NCI-H748 (cell line): ENCODE measurements at regions not wholly inside any gene's neighbourhood (a gene's known extent, or its start where the extent isn't known, plus 50 kb on each side); places are given as distances from the start of the nearest gene placed in this dataset.
"Not testable (repeated sequence)": the region's sequence is repeated elsewhere in the genome, so short reads cannot be mapped to it uniquely, and the experiment has no call there.

Experiments used
- DNase-seq: peaks from one replicate; lab custom pipeline; 2025; ENCODE audit not compliant: unreplicated experiment; lab: John Stamatoyannopoulos, UW

DNA sequence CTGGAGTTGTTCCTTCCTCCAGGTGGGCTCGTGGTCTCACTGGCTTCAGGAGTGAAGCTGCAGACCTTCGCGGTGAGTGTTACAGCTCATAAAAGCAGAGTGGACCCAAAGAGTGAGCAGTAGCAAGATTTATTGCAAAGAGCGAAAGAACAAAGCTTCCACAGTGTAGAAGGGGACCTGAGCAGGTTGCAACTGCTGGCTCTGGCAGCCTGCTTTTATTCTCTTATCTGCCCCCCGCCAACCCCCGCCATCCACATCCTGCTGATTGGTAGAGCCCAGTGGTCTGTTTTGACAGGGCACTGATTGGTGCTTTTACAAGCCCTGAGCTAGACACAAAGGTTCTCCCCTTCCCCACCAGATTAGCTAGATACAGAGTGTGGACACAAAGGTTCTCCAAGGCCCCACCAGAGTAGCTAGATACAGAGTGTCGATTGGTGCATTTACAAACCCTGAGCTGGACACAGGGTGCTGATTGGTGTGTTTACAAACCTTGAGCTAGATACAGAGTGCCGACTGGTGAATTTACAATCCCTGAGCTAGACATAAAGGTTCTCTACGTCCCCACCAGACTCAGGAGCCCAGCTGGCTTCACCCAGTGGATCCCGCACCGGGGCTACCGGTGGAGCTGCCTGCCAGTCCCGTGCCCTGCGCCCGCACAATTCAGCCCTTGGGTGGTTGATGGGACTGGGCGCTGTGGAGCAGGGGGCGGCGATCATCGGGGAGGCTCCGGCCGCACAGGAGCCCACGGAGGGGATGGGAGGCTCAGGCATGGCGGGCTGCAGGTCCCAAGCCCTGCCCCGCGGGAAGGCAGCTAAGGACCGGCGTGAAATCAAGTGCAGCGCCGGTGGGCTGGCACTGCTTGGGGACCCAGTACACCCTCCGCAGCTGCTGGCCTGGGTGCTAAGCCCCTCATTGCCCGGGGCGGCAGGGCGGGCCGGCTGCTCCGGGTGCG is 999.5 kb upstream of the SPRY2 start:
- not testable (repeated sequence) for DNase-seq

DNA sequence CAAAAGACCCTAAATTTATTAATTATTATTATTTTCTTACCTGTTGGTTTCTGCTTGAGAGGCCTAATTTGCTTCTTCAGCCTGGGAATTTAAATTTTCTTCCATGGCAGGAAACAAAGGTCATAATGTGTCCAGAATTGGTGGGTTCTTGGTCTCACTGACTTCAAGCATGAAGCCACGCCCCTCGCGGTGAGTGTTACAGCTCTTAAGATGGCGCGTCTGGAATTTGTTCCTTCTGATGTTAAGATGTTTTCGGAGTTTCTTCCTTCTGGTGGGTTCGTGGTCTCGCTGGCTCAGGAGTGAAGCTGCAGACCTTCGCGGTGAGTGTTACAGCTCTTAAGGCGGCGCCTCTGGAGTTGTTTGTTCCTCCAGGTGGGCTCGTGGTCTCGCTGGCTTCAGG is 998.7 kb upstream of the SPRY2 start:
- not testable (repeated sequence) for DNase-seq

DNA sequence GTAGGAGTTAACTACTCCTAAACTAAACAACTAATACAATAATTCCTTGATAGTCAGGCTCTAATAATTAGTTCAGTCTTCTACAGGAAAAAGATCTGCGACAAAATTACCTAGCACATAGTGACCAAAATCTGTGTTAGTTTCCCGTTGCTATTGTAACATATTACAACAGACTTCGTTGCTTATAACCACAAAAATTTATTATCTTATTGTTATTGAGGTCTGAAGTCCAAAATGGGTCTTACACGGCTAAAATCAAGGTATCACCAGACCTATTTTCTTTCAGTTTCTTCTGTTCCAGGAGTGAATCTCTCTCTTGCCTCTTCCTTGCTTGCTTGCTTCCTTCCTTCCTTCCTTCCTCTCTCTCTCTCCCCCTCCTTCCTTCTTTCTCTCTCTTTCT is 993.6 kb upstream of the SPRY2 start:
- no peak for DNase-seq

DNA sequence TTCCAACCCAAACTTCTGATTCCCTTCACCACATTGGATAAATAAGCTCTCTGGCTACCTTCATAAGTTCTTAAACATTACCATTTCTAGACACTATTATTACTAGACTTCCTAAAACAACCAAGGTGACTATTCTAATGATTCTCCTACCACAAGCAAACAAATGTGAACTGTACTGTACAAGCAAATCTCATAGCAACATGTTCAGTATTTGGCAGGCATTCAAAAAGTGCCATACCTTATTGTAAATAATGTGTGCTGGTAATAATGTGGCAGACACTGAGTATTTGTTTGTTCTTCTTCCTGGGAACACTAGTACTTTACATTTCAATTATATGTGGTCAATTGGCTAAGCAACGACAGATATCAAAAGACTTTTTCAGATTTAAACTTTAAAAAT is 986.0 kb upstream of the SPRY2 start:
- peak; percentile 96 for DNase-seq

DNA sequence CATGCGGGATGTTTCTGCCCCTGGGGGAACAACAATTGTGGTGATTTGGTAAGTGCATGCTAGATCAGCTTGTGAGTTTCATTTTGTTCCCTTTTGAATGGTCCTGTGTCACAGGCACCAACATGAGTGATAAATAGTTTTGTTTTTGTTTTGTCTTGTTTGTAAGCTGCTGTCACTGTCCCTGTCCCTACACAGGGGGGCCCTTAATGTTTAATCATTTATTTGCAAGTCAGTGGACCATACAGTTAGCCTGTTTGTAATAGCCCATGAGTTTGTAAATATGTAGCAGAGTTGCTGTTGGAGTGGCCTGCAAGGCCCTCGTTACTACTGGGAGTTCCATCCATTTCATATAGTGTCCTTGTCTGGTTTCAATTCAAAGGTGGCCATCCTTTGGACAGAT is 979.6 kb upstream of the SPRY2 start:
- DNase-seq, result no peak

DNA sequence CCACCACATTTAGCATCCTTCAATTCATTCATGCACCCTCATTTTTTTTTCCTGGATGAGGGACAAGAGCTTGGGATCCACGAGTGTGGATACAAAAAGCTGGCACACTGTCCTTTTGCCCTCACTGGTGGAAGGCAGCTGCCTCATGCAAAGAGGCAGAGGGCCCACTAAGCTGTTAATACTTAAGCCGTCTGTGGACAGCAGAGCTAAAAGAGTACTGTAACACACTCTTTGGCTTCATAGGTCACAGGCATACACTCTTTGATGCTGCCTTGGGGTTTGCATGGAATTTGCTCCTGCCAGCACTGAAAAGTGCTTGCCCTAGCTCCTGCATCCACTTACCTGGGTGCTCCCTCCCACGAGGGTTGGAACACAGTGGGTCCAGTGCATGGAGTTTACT is 978.4 kb upstream of the SPRY2 start:
- no peak for DNase-seq

DNA sequence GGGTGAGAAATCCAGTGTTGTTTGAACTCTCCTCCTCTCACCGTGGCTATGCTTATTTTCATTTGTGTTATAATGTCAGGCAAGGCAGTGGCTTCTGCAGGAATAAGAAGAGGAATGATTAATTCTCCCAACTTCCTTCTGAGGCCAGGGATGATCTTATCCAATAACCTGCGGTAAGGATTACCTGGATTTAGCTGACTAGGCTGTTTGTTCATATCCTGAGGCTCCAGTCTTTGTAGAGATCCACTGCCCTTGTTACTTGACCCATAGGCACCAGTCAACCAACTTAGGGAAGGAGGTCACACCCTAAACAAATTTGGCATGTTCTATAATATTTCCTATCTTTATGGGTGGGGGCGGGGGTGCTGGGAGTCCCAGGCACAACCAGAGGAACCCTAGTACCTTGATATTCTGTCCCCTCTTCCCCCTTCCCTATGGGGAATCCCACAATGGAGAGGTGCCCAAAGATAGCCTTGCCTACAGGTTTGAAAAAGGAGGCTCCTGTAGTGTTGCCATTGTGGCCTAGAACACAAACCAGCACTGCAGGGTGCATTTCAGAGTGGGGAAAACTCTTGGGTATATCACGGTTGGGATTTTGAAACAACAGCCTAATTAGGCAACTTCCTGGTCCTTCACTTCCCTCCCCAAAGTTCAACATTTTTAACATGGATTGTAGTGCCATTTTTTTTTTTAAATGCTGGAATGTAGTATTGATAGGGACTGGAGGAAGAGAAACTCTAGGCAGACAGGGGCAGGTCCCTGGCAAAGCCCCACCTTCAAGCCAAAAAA is 977.5 kb upstream of the SPRY2 start:
- no peak for DNase-seq

DNA sequence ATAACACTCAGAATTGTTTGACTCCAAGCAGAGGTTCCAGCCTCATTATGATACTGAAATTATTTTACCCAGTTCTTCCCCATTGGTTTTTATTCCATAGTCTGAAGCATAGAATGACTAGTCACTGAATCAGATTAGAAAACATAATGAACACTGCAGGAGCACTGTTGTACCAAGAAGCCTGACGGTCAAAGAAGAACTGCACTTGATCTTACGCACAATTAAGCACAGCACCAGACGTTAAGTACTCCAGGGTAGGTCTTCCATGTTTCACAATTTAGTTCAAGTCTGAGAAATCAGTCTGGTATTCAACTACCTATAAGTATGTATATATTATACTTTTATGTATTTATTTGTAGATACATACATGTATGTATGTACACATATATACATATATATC is 973.5 kb upstream of the SPRY2 start:
- no peak for DNase-seq

DNA sequence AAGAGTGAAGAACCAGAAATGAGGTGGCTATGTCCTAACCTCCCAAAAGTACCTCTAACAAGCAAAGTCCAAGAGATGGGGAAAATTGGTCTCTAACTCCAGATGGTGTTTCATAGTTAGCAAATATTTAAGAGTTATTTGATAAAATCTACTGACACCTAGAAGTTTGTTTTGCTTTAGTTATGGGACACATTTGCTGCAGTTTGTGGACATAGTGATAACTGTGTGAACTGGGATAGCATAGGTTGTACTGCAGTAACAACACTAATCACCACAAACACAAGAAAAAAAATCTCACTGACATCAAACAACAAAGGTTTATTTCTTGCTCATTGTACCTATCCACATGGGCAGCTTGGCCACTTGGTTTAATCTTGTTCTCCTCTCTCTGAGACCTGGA is 965.0 kb upstream of the SPRY2 start:
- no peak for DNase-seq

DNA sequence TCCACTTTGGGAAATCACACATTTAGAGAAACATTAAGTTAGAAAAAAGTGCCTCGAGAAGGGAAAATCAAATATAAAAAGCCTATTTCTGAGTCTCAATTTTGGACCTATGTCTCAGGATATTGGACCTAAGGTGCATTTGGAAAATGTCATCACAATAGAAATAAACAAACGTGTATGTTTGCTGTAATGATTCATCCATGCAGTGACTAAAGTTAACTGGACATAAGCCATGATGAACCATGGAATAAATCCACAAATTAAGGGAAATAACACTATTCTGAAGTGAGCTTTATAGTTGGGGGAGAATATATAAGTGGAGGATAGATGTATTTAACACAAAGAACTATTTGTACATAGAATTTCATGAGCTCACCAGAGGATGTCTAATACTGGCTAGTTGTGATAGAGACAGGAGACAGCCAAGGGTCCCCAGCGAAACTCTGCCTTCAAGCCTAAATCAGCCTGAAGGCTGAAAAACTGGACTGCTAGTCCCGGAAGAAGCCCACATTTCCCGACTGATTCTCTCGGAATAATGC is 963.3 kb upstream of the SPRY2 start:
- DNase-seq, result no peak

DNA sequence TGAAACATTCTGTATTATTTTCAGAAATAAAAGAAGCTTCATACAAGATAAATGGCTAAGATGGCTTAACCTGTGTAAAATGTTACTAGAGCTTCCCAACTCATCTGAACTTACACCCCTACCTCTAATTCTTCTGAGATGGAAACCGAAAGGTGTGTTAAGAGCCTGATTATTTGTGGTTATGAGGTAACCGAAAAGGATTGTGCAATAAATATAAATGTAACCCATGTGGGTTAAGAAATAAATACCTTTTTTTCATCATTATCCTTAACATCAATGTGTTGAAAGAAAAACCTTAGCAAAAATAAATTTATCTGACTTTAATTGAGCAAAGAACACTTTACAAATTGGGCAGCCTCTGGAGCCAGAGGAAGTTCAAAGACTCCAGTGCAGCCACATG is 961.8 kb upstream of the SPRY2 start:
- no peak for DNase-seq

DNA sequence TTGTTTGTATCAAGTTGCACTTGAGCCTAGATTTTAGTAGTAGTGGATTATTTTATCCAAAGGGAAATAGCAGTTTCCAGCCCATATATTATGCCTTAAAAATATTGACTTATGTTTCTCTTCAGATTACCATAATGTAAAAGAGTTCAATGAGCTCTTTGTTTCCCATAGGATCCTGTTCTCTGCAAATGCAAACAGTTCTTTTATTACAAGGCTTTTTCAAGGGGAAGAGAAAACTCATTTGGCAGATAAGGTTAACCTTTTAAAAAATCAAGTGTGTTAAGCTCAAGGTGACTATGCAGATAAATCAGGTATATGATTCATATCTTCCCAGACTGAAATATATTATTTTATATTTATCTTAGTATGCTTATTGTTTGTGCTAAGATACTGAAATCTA is 961.2 kb upstream of the SPRY2 start:
- peak; percentile 38 for DNase-seq

DNA sequence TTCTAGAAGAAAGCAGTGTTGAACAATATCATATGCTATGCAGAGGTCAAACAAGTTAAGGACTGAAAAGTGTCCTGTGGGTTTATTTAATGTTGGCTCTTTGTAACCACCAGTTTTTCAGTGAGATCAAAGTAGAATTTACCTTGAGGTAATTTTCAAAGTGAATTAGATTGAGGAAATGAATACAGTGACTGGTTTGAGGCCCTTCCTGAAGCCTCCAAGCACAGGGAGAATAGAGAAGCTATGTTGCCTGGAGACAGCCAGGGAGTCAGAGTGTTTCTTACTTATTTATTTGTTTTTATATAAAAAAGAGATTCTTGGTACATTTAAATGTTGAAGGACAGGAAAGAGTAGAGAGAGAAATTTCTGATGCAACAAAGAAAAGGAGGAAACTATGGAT is 954.3 kb upstream of the SPRY2 start:
- DNase-seq, result no peak

DNA sequence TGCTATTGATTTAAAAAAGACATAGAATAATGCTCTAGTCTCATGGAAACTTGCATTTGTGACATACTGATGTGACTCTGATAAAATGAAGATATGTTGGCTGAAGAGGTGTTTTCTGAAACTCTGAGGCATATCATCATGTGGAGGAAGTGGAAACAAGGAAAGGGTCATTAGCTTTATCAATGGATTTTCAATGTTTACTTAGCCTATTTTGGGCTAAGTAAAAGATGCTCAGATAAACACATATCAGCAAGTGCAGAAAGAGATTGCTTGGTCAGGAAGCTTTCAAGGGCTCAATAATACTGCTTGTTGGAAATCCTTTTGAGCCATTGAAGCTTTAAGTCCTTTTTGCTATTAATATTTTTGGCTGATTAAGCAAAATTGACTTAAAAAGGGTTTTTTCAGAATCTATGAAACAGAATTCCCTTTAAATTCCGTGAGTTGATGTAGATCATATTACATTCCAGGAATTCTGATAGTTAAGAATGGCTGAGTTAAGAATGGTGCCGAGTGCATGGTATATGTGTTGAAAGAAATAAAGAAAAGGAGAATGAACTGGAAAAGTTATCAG is 952.8 kb upstream of the SPRY2 start:
- no peak for DNase-seq

DNA sequence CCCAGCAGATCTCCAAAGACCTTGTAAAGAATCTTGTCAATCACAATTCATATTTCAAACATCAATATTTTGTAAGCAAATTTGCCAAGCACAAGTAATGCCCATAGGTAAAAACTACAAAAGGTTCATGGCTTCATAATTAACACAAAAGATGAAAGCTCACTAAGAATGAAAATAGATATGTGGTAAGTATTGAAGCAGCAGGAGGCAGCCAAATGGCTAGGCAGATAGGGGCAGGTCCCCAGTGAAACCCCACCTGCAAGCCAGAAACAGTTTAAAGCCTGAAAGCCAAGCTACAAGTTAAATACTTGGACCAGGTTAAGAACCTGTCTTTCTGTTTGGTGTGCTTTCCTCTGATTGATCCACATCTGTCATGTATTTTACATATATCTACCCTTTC is 942.6 kb upstream of the SPRY2 start:
- no peak for DNase-seq

DNA sequence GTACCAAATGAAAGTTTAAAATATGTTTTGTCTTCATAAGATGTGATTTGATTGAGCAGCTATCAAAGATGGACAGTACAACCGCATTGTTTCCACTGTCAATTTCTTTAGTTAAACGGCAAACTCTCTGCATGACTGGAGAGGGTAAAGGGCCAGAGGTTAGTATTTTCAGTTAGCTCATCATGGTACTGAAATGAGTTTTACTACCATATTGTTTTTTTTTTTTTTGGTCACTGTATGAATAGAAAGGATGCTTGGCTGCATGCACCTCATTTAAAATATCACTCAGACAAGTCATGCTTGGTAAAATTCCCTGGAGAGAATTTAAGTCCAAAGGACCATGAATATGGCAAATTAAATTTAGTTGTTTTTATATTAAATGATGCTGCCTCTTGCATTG is 942.1 kb upstream of the SPRY2 start:
- DNase-seq, result no peak

DNA sequence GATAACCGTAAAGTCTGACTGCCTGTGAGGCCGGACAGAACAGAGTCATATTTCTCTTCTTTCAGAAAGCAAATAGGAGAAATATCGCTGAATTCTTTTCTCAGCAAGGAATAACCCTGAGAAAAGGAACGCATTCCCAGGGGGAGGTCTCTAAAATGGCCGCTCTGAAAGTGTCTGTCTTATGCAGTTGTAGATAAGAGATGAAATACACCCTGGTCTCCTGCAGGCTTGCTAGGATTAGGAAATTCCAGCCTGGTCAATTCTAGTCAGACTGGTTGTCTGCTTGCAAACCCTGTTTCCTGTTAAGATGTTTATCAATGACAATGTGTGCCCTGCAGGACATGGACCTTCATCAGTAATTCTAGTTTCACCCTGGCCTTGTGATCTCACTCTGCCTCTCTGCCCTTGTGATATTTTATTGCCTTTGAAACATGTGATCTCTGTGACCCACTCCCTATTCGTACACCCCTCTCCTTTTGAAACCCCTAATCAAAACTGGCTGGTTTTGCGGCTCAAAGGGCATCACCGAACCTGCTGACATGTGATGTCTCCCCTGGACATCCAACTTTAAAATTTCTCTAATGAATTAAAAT is 934.8 kb upstream of the SPRY2 start:
- peak; percentile 23 for DNase-seq

DNA sequence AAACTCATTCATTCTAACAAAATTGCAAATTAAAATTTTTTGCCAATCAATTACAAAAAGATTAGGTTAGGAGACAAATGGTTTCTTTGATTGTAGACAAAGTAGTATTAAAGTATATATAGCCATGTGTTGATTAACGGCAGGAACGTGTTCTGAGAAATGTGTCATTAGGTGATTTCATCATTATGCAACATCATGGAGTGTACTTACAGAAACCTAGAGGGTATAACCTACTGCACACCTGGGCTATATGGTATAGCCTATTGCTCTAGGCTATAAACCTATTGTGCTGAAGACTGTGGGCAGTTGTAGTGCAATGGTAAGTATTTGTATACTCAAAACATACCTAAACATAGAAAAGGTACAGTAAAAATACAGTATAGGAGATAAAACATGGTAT is 906.8 kb upstream of the SPRY2 start:
- no peak for DNase-seq

DNA sequence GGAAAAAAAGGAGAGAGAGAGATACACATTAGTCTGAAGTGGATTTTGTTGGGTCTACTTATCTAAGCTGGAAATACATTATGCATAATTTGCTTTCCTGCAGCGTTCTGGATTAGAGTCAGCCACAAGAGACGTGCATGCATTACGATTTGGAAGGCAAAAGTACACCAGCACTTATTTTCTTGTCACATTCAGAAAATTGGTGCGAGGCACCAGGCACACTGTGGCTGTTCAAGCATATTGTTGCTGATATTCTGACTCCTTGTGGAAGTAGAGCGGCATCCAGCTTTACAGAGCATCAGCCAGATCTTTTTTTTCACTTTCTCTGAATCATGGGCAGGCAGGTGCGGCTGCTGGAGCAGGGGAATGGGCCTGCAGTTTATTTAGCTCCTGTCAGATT is 905.6 kb upstream of the SPRY2 start:
- DNase-seq, result no peak

DNA sequence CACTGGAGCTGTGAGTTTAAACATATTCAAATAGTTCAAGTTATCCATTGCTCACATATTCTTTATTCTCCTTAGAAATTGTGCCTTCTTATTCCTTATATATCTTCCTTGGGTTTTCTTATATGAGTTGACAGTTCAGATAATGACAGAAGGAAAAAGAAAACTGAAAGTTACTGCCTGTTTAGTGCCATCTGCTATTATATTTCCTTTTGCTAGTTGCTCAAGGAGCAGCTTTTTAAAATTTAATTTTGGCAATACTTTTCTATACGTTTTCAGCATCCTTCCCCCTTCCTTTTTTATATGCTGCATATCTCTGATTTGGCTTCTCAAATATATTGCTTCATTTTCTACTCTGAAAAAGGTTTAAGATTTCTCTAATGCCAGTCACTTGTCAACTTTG is 903.1 kb upstream of the SPRY2 start:
- no peak for DNase-seq

DNA sequence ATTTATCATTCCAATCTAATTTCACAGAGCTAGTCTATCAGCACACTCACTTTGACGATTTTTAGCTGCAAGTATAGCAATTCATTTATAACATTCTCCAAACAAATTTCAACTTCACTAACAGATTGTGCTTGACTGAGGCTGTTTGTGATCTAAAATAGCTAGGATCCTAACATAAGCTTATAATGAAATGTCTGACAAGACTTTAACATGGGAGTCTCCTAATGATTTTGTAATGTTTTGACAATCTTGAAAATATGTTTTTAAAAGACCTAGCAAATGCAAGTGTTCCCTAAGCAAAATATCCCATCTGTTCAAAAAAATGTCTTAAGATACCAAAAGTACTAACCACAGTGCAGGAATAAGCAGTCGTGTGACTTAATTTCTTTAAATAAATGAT is 889.5 kb upstream of the SPRY2 start:
- no peak for DNase-seq
